ENCODE measurements at regions not wholly inside any gene's neighbourhood (a gene's known extent, or its start where the extent isn't known, plus 50 kb on each side); places are given as distances from the start of the nearest gene placed in this dataset.

DNA sequence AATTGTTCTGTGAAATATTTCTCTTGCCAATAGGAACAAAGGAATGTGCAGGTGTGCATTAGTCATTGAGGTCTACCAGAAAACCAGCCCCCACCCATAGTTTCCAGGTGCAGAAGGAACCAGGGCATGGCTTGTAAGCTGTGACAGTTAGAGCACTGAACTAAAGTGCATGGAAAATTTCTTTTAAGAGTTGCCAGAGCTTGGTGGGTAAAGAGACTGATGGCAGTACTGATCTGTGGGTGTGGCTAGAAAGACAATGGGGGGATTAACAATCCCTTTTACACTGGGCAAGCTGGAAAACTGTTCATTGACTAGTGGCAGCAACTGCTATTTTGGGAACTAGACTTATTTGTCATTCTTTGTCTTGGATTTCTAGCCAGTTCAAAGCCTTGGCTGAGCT, 326.9 kb downstream of the PCDH19 start:
- Mint-ChIP-seq H3K9me3 (no peaks in the 10 kb centered on the region), H3K4me1 (peaks cover 19% of the 10 kb centered on the region), H3K27ac (no peak overlapping the region), H3K27me3 (ENCODE audit: low read depth) (no peaks in the 10 kb centered on the region), H3K4me3 (no peak overlapping the region), H3K36me3 (no peaks in the 10 kb centered on the region)
- TF ChIP-seq TCF7 (CRISPR knock-in tag; IDR thresholded peaks at IDR 0.05; ENCODE audit: low read depth) (no peak), ZNF423 (CRISPR knock-in tag; IDR thresholded peaks at IDR 0.05) (no peak), TEAD4 (CRISPR knock-in tag; IDR thresholded peaks at IDR 0.05) (no peak), RELA (CRISPR knock-in tag; IDR thresholded peaks at IDR 0.05; ENCODE audit: borderline replicate concordance) (no peak), NFE2L1 (CRISPR knock-in tag; IDR thresholded peaks at IDR 0.05) (no peak), IRF2 (CRISPR knock-in tag; IDR thresholded peaks at IDR 0.05; ENCODE audit: borderline replicate concordance, low read depth) (no peak), OVOL2 (CRISPR knock-in tag; IDR thresholded peaks at IDR 0.05; ENCODE audit: borderline replicate concordance) (no peak), ELF4 (CRISPR knock-in tag; IDR thresholded peaks at IDR 0.05; ENCODE audit: low read depth) (no peak), NFYB (CRISPR knock-in tag; conservative IDR thresholded peaks at IDR 0.05; ENCODE audit: low read depth) (no peak), CBFB (CRISPR knock-in tag; IDR thresholded peaks at IDR 0.05; ENCODE audit: low read depth) (no peak)
- TF ChIP-seq, protein P1, sequence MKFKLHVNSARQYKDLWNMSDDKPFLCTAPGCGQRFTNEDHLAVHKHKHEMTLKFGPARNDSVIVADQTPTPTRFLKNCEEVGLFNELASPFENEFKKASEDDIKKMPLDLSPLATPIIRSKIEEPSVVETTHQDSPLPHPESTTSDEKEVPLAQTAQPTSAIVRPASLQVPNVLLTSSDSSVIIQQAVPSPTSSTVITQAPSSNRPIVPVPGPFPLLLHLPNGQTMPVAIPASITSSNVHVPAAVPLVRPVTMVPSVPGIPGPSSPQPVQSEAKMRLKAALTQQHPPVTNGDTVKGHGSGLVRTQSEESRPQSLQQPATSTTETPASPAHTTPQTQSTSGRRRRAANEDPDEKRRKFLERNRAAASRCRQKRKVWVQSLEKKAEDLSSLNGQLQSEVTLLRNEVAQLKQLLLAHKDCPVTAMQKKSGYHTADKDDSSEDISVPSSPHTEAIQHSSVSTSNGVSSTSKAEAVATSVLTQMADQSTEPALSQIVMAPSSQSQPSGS (CRISPR knock-in tag; IDR thresholded peaks at IDR 0.05; ENCODE audit: borderline replicate concordance, low read depth) = no peak
- TF ChIP-seq, protein P2, sequence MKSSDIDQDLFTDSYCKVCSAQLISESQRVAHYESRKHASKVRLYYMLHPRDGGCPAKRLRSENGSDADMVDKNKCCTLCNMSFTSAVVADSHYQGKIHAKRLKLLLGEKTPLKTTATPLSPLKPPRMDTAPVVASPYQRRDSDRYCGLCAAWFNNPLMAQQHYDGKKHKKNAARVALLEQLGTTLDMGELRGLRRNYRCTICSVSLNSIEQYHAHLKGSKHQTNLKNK (CRISPR knock-in tag; IDR thresholded peaks at IDR 0.05) = no peak
- TF ChIP-seq, protein P3, sequence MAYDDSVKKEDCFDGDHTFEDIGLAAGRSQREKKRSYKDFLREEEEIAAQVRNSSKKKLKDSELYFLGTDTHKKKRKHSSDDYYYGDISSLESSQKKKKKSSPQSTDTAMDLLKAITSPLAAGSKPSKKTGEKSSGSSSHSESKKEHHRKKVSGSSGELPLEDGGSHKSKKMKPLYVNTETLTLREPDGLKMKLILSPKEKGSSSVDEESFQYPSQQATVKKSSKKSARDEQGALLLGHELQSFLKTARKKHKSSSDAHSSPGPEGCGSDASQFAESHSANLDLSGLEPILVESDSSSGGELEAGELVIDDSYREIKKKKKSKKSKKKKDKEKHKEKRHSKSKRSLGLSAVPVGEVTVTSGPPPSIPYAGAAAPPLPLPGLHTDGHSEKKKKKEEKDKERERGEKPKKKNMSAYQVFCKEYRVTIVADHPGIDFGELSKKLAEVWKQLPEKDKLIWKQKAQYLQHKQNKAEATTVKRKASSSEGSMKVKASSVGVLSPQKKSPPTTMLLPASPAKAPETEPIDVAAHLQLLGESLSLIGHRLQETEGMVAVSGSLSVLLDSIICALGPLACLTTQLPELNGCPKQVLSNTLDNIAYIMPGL (CRISPR knock-in tag; IDR thresholded peaks at IDR 0.05) = no peak
- TF ChIP-seq, protein P4, sequence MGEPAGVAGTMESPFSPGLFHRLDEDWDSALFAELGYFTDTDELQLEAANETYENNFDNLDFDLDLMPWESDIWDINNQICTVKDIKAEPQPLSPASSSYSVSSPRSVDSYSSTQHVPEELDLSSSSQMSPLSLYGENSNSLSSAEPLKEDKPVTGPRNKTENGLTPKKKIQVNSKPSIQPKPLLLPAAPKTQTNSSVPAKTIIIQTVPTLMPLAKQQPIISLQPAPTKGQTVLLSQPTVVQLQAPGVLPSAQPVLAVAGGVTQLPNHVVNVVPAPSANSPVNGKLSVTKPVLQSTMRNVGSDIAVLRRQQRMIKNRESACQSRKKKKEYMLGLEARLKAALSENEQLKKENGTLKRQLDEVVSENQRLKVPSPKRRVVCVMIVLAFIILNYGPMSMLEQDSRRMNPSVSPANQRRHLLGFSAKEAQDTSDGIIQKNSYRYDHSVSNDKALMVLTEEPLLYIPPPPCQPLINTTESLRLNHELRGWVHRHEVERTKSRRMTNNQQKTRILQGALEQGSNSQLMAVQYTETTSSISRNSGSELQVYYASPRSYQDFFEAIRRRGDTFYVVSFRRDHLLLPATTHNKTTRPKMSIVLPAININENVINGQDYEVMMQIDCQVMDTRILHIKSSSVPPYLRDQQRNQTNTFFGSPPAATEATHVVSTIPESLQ (CRISPR knock-in tag; IDR thresholded peaks at IDR 0.05) = no peak
- TF ChIP-seq, protein P5, sequence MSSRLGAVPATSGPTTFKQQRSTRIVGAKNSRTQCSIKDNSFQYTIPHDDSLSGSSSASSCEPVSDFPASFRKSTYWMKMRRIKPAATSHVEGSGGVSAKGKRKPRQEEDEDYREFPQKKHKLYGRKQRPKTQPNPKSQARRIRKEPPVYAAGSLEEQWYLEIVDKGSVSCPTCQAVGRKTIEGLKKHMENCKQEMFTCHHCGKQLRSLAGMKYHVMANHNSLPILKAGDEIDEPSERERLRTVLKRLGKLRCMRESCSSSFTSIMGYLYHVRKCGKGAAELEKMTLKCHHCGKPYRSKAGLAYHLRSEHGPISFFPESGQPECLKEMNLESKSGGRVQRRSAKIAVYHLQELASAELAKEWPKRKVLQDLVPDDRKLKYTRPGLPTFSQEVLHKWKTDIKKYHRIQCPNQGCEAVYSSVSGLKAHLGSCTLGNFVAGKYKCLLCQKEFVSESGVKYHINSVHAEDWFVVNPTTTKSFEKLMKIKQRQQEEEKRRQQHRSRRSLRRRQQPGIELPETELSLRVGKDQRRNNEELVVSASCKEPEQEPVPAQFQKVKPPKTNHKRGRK (CRISPR knock-in tag; IDR thresholded peaks at IDR 0.05; ENCODE audit: borderline replicate concordance) = no peak
- ATAC-seq (no peak), DNase-seq (ENCODE audit: low spot score) (no peak)
- ChIA-PET POLR2A (no interaction called here), CTCF (interaction anchor here (1.1 kb wide), 1 partner anchor 330 kb away, joined by 3 read pairs; no protein-coding TSS in a partner anchor)

DNA sequence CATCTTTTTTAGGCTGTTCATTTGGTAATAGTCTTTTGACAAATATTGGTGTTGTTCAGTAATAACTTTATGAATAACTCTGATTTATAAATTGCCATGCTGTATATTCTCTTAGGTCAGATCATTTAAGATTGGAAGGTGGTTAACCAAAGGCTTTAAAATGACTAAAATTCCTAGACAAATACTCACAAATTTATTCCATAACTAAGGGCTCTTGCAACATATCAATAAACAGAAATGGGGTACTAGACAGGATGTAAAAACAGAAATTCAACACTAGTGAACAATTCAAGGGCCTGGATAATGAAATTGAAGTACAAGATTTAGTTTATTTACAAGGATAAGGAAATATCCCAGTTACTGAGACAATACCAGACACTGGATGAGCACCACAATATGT, 328.6 kb downstream of the PCDH19 start:
- no peaks in the 10 kb centered on the region for H3K27me3 Mint-ChIP-seq (ENCODE audit: low read depth)
- DNase-seq (ENCODE audit: low spot score) = no peak
- H3K4me1 Mint-ChIP-seq = peaks cover 19% of the 10 kb centered on the region
- TF ChIP-seq ZNF396 (CRISPR knock-in tag; IDR thresholded peaks at IDR 0.05; ENCODE audit: borderline replicate concordance) (no peak), EMX1 (CRISPR knock-in tag; IDR thresholded peaks at IDR 0.05) (no peak), OVOL2 (CRISPR knock-in tag; IDR thresholded peaks at IDR 0.05; ENCODE audit: borderline replicate concordance) (no peak), ELF4 (CRISPR knock-in tag; IDR thresholded peaks at IDR 0.05; ENCODE audit: low read depth) (no peak), HMGA2 (CRISPR knock-in tag; IDR thresholded peaks at IDR 0.05) (no peak), ZNF423 (CRISPR knock-in tag; IDR thresholded peaks at IDR 0.05) (no peak), CBFB (CRISPR knock-in tag; IDR thresholded peaks at IDR 0.05; ENCODE audit: low read depth) (no peak), ZNF416 (CRISPR knock-in tag; IDR thresholded peaks at IDR 0.05) (no peak), RORB (CRISPR knock-in tag; IDR thresholded peaks at IDR 0.05) (no peak), JUN (CRISPR knock-in tag; IDR thresholded peaks at IDR 0.05) (no peak), GABPB1 (CRISPR knock-in tag; IDR thresholded peaks at IDR 0.05) (no peak), TP53 (CRISPR knock-in tag; IDR thresholded peaks at IDR 0.05) (no peak)
- TF ChIP-seq, protein P6, sequence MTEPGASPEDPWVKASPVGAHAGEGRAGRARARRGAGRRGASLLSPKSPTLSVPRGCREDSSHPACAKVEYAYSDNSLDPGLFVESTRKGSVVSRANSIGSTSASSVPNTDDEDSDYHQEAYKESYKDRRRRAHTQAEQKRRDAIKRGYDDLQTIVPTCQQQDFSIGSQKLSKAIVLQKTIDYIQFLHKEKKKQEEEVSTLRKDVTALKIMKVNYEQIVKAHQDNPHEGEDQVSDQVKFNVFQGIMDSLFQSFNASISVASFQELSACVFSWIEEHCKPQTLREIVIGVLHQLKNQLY (CRISPR knock-in tag; IDR thresholded peaks at IDR 0.05) = no peak
- TF ChIP-seq, protein P7, sequence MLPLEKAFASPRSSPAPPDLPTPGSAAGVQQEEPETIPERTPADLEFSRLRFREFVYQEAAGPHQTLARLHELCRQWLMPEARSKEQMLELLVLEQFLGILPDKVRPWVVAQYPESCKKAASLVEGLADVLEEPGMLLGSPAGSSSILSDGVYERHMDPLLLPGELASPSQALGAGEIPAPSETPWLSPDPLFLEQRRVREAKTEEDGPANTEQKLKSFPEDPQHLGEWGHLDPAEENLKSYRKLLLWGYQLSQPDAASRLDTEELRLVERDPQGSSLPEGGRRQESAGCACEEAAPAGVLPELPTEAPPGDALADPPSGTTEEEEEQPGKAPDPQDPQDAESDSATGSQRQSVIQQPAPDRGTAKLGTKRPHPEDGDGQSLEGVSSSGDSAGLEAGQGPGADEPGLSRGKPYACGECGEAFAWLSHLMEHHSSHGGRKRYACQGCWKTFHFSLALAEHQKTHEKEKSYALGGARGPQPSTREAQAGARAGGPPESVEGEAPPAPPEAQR (CRISPR knock-in tag; IDR thresholded peaks at IDR 0.05) = no peak
- H3K9me3 Mint-ChIP-seq = no peaks in the 10 kb centered on the region
- no peaks in the 10 kb centered on the region for H3K36me3 Mint-ChIP-seq
- ChIA-PET POLR2A (no interaction called here), CTCF (no interaction called here)
- H3K4me3 Mint-ChIP-seq = no peak overlapping the region
- H3K27ac Mint-ChIP-seq = no peak overlapping the region
- no peak for ATAC-seq
